ENCODE measurements at regions not wholly inside any gene's neighbourhood (a gene's known extent, or its start where the extent isn't known, plus 50 kb on each side); places are given as distances from the start of the nearest gene placed in this dataset.
"Not testable (repeated sequence)": the region's sequence is repeated elsewhere in the genome, so short reads cannot be mapped to it uniquely, and the experiment has no call there.

GRCh38 chr22:33138333-33138732 lies 80.2 kb upstream of the SYN3 start:
- TF ChIP-seq CTCF (conservative IDR thresholded peaks at IDR 0.05 in 1 of 2, IDR thresholded peaks at IDR 0.05 in 1 of 2; ENCODE audit: extremely low read depth in 1 of 2, insufficient read depth in 1 of 2, low read depth in 1 of 2, low read length in 2 of 2); EZH2 (IDR thresholded peaks at IDR 0.05; ENCODE audit: borderline replicate concordance, low read length): not testable (repeated sequence)

All from mammary epithelial cell (primary cell).